Pons (tissue), 1 donor: ENCODE measurements at regions not wholly inside any gene's neighbourhood (a gene's known extent, or its start where the extent isn't known, plus 50 kb on each side); places are given as distances from the start of the nearest gene placed in this dataset.
"Not testable (repeated sequence)": the region's sequence is repeated elsewhere in the genome, so short reads cannot be mapped to it uniquely, and the experiment has no call there.

Experiments
- DNase-seq: peaks from one replicate; pipeline ENCODE4 v3.0.0-alpha.2; 2016; ENCODE audit warnings: low spot score

DNA sequence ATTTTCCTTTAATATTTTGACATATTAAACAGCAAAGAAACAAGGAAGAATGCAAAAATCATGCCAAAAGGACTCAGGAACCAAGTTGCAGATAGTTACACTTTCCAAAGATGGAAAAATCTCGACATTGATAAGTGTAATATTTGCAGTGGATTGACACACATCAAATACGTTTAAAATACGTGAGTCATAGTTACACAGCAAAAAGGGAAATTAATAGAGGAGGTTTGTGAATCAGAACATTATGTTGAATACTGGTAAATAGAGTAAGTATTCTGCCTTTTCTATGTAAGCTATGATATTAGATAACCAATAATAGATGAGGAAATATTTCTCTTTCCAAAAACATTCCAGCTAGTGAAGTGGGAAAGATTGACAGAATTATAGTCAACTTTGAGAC lies 1761.3 kb upstream of the IGFBP7 start:
- no peak for DNase-seq

DNA sequence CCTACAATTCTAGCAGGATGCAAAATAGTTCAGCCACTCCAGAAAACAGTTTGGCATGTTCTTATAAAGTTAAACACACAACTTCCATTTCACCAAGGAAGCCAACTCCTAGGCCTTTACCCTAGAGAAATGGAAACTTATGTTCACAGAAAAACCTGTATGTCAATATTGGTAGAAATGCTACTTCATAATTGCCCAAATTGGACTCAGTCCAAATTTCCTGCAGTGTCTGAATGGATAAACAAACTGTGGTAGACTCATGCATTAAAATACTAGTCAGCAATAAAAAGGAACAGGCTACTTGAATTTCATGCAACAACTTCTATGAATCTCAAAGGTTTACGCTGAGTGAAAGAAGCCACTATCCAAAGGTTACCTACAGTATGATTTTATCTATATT lies 1738.8 kb upstream of the IGFBP7 start:
- DNase-seq, result no peak

DNA sequence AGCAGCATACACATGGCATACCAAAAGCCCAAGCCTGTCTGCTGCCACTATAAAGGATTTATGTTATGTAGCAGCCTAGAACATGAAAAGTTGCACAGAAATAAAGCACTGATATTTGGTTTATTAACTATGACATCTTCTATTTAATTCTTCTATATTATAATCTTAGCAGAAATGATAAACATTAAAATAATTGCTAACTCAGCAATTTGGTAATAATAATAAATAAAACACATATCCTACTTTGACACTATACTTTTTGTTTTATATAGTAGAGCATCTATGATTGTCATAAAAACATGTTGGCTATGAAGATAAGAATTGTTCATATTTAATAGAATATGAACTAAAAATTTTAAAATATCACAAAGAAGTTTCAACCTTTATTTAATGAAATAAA lies 1733.3 kb upstream of the IGFBP7 start:
- DNase-seq, result no peak

DNA sequence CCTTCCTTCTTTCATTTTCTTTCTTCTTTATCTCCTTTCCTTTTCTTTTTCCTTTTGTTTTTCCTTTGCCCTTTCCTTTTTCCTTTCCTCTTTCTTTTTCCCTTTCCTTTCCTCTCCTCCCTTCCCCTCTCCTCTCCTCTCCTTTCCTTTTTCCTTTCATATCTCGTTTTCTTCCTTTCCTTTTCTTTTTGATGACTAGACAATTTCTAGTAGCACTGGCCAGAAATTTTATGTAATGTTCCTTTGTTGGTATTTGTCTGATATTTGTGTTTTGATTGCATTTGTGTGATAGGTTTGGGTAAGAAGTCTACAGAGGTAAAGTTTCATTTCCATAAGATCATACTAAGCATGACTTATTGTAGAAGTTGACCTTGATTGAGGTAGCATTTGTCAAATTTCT lies 1722.9 kb upstream of the IGFBP7 start:
- no peak for DNase-seq

DNA sequence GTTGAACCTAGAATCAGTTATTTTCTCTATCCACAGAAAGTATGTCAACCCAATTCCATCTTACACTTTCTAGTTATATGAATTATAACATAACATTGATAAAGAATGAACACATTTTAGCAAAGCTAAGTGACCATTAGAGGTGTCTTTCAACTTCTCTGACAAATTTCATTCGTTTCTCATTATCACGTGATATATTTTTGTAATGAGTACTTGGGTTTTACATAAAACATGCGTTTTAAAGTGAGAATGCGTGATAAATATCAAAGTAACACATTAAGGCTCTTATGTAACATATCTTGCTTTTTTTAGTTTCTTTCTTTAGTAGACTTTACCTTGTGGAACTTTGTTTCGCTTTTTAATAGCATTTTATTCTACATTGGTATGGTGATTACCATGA lies 1715.1 kb upstream of the IGFBP7 start:
- DNase-seq, result no peak

DNA sequence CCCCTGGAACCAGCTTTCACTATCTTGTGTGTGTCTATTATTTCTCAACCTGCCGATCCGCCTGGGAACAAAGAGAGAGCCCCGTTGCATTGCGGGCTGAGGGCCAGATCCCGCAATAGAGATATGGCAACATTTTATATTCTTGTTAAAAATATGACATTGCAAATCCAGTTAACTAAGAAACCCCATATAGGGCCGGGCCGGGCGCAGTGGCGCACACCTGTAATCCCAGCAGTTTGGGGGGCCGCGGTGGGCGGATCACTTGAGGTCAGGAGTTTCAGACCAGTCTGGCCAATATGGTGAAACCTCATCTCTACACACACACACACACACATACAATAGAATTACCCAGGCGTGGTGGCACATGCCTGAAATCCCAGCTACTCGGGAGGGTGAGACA lies 1708.4 kb upstream of the IGFBP7 start:
- DNase-seq, result not testable (repeated sequence)

DNA sequence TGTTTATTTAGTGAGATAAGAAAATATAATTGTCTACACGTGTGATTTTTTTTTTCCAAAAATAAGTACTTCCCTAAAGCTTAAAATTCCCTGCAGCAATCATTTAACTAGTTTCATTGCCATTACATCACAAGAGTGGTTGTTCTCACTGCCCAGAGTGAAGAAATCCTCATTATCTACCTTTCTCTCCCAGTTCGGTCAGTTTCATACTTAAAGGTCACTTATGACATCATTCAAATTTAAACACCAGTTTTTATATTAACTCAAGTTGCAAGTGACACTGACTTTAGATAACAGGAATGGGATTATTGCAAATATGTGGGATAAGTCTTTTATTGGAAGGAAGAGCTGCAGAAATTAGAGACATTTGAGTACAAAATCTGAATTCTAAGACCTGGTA lies 1699.8 kb upstream of the IGFBP7 start:
- no peak for DNase-seq

DNA sequence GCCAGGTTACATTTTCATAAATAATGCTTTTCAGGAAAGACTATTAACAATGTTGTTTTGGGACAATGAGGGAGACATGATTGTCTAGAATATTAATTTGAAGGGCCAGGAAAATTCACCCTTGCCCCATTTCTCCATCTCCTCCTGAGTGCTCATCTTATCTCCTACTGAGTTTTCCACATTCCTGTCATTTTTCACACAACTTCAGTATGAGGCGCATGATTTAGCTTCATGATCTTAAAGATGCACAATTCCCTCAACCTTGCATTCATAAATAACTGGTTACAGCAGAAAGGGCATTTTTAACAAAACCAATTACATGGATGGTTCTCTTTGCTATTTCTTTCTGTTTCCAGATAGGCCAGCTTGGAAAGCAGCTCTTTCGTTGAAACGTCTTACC lies 1699.2 kb upstream of the IGFBP7 start:
- no peak for DNase-seq

DNA sequence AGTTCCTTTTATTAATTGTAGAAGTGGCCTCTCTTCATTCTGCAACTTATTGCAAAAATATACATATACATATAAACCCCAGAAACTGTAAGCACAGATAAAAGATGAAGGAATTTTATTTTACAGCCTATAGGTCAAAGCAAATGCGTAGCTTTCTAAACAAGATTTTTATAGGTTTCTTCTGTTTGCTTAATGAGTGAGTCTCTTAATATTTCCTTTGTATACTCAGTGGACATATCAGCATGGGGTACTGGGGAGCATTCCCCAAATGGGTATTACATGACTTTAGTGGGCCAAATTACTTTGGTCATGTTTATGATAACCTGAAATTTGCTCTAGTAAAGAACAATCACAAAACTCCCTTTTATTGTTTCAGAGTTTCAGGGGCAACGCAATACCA lies 1698.6 kb upstream of the IGFBP7 start:
- DNase-seq, result no peak

DNA sequence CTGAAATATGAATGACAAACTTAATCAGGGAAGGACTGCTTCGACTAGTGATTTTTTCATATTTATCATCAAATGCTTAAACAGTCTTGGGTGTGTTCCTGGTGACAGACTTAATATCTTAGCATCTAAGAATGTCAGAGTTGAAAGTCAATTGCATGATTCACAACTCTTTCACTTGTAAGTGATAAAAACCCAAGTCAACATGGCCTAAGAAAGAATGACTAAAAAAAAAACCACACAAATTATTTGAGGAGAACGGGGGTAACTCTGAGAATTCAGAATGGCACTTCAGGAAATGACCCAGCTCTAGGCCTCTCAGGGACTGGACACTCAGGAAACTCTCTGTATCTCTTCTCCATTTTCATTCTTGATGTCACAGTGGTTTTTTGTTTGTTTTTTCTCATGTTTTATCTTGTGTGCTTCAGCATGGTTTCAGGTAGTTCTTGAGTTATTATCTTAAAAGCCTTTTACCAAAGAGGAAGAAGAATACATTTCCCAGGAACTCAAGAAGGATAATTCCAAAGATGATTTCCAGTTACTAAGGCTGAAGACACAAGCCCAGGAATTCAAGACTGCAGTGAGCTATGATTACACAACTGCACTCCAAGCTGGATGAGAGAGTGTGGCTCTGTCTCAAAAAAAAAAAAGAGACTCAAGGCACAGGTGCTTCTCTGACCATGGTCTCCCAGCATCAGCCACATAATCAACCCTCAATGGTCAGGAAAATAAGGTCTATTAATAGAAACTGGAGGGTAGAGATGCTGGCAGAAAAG lies 1697.8 kb upstream of the IGFBP7 start:
- DNase-seq, result no peak

DNA sequence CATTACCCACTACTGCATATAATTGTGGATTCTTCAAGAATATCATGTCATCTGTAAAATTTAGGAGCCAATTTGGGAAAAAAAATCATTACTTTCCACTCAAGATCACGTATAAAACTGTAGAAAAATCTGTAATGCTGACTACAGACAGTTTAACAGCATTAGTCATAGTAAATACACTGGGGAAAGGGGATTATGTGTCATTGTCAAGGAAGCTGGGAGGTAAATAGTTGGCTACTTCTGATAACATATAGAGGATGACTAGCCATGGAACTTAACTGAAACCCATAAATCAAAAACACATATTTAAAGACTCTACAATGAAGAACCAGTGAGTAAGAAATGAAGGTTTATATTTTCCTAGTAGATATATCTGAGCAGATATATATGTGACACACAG lies 1666.4 kb upstream of the IGFBP7 start:
- no peak for DNase-seq

DNA sequence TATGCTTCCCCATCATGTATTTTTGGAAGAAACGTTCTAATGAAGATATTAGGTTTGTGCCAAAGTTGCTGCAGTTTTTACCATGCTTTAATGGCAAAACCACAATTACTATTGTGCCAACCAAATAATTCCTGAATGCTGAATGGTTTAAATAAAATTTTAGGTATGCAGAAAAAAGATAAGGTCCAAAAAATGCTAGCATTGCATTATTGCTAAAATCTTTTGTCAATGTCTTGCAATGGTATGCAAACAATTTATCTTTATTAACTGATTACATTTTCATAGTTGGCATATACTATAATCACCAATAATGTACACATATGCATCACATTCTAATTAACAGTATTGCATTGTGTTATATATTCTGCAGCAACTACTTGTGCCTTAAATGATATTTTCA lies 1657.4 kb upstream of the IGFBP7 start:
- DNase-seq, result no peak

DNA sequence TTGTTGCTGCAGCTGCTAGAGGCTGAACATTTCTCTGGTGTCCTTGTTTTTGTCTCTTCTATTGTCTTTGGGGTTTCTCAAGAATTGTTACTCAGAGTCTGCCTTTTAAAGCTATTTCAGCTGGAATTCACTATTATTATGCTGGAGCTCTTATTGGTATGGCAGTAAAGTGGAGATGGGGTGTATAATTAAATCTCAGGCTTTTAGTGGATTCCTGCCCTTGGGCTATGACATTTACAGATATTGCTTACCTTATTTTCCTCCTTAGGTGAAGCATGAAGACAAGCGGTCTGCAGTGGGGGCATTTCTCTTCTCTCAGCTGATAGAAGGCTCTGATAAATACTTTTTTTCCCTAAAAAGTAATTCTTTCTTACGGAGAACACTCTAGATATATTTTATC lies 1656.6 kb upstream of the IGFBP7 start:
- no peak for DNase-seq

DNA sequence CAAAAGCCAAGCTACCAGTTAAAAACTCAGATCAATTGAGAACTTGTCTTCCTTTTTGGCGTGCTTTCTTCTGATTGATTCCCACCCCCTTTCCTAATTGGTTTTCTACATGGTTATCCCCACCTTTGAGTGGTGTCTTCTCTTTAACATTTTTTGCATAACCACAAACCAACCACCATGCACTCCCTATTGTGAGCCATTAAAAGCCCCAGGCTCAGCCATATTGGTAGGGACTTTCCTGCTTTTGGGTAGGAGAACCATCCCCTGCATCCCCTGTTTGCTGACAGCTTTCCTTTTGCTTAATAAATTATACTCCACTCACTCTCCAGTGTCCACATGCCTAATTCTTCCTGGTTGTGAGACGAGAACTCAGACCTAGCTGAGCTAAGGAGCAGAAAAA lies 1651.4 kb upstream of the IGFBP7 start:
- no peak for DNase-seq

DNA sequence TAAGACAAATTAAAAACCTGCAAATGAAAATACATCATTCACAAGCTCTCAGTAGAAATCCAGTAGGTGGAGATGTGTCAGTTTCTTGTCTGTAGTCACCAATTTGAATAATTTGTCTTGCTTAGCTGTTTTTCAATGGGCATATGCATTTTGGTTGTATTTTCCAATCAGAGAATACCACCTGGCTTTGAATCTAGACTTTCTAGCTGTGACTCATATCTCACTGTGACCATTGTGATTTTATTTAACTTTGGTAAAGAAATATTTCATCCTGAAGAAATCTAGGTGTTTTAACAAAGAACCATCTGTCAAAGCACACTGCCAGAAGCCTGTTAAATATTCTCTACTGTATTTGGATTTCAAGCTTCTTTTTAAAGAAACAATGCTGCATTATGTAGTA lies 1650.6 kb upstream of the IGFBP7 start:
- DNase-seq, result no peak

DNA sequence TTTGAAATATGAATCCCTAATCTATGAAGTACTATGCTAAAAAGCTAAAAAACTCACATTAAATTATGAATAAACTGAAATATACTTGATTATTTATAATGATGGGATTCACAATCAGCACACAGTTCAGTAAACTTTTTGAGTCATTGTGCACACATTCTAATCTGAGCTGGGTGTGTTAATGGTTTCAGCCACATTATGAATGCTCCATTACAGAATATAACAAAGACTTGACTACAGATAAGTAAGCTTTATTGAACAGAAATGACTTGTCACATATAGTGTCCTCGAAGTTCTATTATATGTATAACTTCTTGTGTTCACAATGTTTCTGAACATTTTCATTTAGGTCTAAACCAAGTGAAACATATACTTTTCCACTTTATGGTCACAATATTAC lies 1649.9 kb upstream of the IGFBP7 start:
- DNase-seq, result no peak

DNA sequence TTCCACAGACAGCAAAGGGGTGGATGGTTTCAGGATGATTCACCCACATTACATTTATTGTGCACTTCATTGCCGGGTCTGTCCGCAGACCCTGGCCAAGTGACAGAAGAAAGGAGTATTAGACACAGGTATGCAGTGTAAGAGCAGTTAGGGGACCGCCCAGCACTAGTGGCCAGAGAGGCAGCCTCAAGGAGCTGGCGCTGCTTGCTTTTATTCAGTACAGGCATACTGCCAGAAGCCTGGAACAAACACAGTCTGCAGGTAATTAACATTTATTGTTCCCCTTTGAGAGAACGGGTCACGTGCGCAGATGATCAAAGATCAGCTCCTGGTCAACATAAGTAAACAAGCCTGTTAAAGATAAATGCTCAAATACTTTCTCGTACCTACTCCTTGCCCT lies 1639.0 kb upstream of the IGFBP7 start:
- DNase-seq, result no peak

DNA sequence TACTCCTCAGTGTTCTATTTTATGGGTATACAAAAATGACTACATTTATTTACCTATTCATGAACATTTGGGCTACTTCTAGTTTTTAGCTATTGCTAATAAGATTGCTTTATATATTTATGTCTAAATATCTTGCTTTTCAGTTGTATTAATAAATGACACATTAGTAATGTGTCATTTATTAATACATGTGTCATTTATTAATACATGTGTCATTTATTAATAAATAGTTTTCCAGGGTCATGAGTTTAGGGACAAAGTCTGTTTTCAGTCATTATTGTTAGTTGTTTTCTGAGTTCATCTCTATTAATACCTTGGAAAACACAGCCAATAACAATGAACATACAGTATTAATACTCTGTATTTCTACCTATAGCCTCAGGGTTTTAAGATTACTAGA lies 1630.7 kb upstream of the IGFBP7 start:
- DNase-seq, result no peak

DNA sequence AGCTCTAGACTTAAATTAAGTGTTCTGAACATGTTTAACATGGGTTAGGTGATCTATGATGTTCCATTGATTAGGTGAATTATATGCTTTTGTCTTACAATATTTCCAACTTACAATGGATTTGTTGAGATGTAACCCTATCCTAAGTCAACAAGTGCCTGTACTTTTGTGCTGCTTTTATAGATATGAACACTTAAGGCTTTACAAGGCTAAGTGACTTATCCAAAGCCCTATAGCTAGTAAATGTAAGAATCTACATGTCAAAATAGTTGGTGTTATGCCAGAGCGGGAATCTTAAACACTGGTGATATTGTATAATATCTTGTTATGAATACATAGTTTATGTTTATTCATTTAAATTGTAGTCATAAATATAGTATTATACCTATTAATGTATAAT lies 1629.1 kb upstream of the IGFBP7 start:
- no peak for DNase-seq

DNA sequence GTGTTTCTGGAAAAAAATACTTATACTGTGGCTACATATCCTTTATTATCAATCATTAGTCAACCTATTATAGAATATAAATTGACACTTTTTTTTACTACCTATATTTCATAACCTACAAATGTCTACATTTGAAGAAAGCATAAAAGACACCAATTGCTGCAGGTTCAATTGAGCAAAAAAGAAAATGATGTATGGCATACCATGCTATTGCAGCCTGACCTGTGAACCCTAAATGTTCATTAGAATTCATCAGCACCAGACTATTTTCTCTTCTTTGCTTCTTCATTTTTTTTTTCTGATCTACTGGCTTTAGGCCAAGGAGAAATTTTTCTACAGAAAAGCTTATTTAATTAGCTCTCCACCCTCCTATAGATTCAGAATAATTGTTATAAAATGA lies 1628.2 kb upstream of the IGFBP7 start:
- DNase-seq, result no peak

DNA sequence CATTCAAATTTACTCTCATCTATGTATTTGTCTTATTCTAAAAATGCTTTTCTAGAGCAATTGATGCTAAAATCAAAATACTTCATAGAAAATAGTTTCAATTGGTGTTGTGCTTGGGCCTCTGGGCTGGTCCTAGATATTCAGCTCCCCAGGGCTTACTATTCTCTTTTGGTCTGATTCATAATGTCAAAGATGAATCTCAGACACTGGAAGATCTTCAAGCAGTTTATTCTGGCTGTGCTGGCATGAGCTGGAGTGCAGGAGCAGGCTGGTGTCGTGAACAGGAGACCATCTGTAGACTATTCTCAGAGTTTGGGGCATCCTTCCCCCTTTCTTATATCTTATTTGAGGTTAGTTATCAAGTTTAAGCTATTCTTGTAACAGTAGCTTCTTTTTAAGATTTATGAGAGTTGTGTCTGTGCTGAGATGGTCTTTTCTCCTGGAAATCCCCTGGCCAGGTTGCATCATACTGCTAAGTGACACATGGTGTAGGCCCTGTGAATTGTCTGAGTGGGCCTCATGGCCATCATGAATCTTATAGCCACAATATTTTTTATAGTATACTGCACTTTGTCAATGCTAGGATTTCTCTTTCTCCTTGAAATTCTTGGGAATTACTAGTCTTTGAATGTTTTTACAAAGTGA lies 1624.0 kb upstream of the IGFBP7 start:
- no peak for DNase-seq

DNA sequence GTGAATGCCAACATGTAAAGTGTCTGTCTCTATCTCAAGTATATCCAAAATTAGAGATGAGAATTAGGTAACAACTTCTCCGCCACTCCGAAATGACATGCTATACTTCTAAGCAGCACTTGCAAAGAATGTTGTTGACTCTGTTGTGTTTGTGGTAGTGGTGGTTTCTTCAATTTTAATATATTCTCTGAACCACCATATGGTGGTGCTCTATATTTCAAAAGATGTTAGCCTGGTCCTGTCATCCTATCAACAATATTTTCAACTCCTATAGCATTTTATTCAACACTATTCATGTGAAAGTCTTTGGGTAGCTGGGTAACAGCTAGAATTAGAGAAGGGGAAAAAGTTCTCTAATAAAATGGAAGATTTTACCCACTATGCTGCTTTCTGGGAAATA lies 1622.8 kb upstream of the IGFBP7 start:
- DNase-seq, result no peak

DNA sequence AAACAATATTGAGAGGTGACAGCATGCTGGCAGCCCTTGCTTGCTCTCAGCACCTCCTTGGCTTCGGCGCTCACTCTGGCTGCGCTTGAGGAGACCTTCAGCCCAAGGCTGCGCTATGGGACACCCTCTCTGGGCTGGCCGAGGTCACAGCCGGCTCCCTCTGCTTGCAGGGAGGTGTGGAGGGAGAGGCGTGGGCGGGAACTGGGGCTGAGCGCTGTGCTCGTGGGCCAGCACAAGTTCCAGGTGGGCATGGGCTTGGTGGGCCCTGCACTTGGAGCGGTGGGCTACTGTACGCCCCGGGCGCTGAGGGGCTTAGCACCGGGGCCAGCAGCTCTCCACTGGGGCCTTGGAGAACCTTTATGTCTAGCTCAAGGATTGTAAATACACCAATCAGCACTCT lies 1613.8 kb upstream of the IGFBP7 start:
- no peak for DNase-seq

DNA sequence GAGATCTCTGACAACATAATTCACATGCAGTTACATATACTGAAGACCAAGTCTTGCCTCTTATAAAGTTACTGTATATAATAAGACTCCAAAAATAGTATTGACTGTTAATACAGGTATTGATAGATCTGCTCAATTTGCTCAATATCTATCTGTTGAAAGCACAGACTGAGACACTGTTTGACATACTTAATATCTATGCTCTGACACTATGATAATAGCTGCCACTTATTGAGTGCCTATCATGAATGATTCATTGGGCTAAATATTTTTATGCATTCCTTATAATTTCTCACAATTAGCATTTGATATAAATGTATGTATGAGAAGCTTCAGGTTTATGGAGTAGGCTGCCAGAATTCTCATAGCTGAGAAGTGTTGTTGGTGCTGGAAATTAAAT lies 1600.9 kb upstream of the IGFBP7 start:
- DNase-seq, result no peak
